Right lobe of liver (tissue), 6 donors: ENCODE measurements at regions not wholly inside any gene's neighbourhood (a gene's known extent, or its start where the extent isn't known, plus 50 kb on each side); places are given as distances from the start of the nearest gene placed in this dataset.

Experiments used
- ATAC-seq, 4 donors: fragments of 200-7000 bp; cut with Tn5 transposase; one replicate each; pipeline ENCODE4 v1.9.1; 2020; ENCODE audit warnings: mild to moderate bottlenecking in 4 of 4, moderate library complexity in 4 of 4
- DNase-seq, 3 donors: peaks; one replicate each; pipeline ENCODE4 v3.0.0-alpha.2; 2020
- H3K27ac ChIP-seq, 3 donors: fragments of 200-600 bp; one replicate each; pipeline ENCODE4 v1.8.0; 2022
- H3K27me3 ChIP-seq, 2 donors: fragments of 200-600 bp; one replicate each; pipeline ENCODE4 v1.8.0; 2022
- H3K36me3 ChIP-seq, 4 donors: fragments of 200-600 bp; sonication (generic) in 1 of 4; one replicate each; pipeline versions ENCODE4 v1.5.1 to v1.8.0; 2017 to 2022; ENCODE audit warnings: control low read depth in 1 of 4
- H3K4me1 ChIP-seq, 4 donors: fragments of 200-600 bp; sonication (generic) in 1 of 4; one replicate each; pipeline versions ENCODE4 v1.5.1 to v1.8.0; 2017 to 2022; ENCODE audit warnings: control low read depth in 1 of 4
- H3K4me3 ChIP-seq, 3 donors: fragments of 200-600 bp; one replicate each; pipeline ENCODE4 v1.8.0; 2022
- H3K9me3 ChIP-seq, 4 donors: fragments of 200-600 bp; sonication (generic) in 1 of 4; one replicate each; pipeline versions ENCODE4 v1.5.1 to v1.8.0; 2017 to 2022; ENCODE audit warnings: control low read depth in 1 of 4
- CTCF ChIP-seq, 4 donors: fragments of 200-600 bp in 3 of 4; fragments of 450-650 bp in 1 of 4; IDR thresholded peaks; one replicate each; pipeline versions ENCODE4 v1.5.1 to v1.8.0; 2016 to 2022; ENCODE audit warnings: antibody characterized with exemption in 4 of 4, mild to moderate bottlenecking in 2 of 4
- POLR2A ChIP-seq: fragments of 450-650 bp; IDR thresholded peaks from one replicate; pipeline ENCODE4 v1.6.1; 2017; ENCODE audit warnings: antibody characterized with exemption, mild to moderate bottlenecking
- WGBS: methylation state at CpG from one replicate; pipeline ENCODE4 v1.1.6; 2018; ENCODE audit warnings: low coverage, low lambda C conversion rate; ENCODE audit not compliant: insufficient coverage; ENCODE audit errors: missing lambda C conversion rate; 5-methylcytosine and 5-hydroxymethylcytosine counted together
- intact Hi-C, 2 donors: fragments of 100-400 bp; cut with DNase I; formaldehyde crosslinking; loops; one replicate each; pipeline versions ENCODE4 v1.11.2 to v1.14.1; 2022
- donor health status: DM: no; HTN: yes; CAD: no.
- donor health status: DM: no; HTN: no; CAD: no.
- donor health status: DM: no; HTN: no; CAD: no.
- donor health status: DM: no; HTN: yes; CAD: no.
- donor health status: DM: no; HTN: yes; CAD: no.

- intact Hi-C loops: no loop called here
- DNase-seq (no peak), ATAC-seq (no peak)
- WGBS: 39% methylated on average over 4 of the region's 4 CpGs
- Histone ChIP-seq H3K27me3 (no peaks in the 10 kb centered on the region), H3K4me1 (no peaks in the 10 kb centered on the region), H3K4me3 (no peak overlapping the region), H3K9me3 (no peaks in the 10 kb centered on the region), H3K27ac (no peak overlapping the region), H3K36me3 (no peaks in the 10 kb centered on the region)
- no peak for TF ChIP-seq POLR2A
Measured at GRCh38 chr16:8283195-8283594, 307.1 kb downstream of the TMEM114 start.

DNA sequence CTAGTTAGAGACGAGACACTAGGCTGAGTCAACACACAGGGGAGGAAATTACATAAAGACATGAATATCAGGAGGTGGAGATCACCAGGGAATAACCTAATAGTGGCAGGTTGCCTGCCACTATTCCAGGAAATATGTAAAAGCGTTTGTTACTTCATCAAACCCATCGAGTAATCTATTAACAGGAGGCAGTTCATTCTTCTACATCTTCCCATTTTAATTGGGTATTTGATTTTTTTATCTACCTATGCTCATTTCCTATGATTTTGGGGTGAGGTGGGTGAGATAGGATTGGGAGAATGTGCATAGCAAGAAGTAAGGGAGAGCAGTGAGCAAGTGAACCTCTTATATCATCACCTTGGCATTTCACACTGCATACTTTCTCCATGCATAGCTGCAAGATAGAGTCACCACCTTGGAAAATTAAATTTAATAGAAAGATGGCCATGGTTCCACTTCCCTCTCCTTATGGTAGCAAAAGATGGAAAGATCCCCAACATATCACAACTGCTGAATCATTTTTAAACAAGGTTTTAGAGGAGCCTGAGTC is 312.2 kb downstream of the TMEM114 start:
- H3K9me3 ChIP-seq: no peaks in the 10 kb centered on the region
- no peaks in the 10 kb centered on the region for H3K4me1 ChIP-seq
- DNase-seq (no peak), ATAC-seq (no peak)
- no peak overlapping the region for H3K4me3 ChIP-seq
- TF ChIP-seq POLR2A: no peak
- TF ChIP-seq CTCF (IDR thresholded peaks at IDR 0.05): no peak
- no peaks in the 10 kb centered on the region for H3K27me3 ChIP-seq
- no peak overlapping the region for H3K27ac ChIP-seq
- intact Hi-C loops: no loop called here
- no peaks in the 10 kb centered on the region for H3K36me3 ChIP-seq
- 17% methylated on average over 3 of the region's 3 CpGs for WGBS

- H3K36me3 ChIP-seq: no peaks in the 10 kb centered on the region
- no peak for ATAC-seq
- H3K4me1 ChIP-seq: no peaks in the 10 kb centered on the region
- WGBS: 52% methylated on average over 3 of the region's 3 CpGs
- H3K4me3 ChIP-seq: no peak overlapping the region
- H3K27me3 ChIP-seq: no peaks in the 10 kb centered on the region
- no peak overlapping the region for H3K27ac ChIP-seq
- H3K9me3 ChIP-seq: no peaks in the 10 kb centered on the region
- intact Hi-C loops: no loop called here
- TF ChIP-seq CTCF (IDR thresholded peaks at IDR 0.05): no peak
- no peak for TF ChIP-seq POLR2A
- no peak for DNase-seq
Measured at GRCh38 chr16:8271344-8271743, 319.0 kb downstream of the TMEM114 start.

GRCh38 chr16:8262299-8262698 is 328.0 kb downstream of the TMEM114 start:
- DNase-seq (no peak), ATAC-seq (no peak)
- Histone ChIP-seq H3K4me1 (no peaks in the 10 kb centered on the region), H3K9me3 (no peaks in the 10 kb centered on the region), H3K27me3 (no peaks in the 10 kb centered on the region), H3K36me3 (no peaks in the 10 kb centered on the region), H3K27ac (no peak overlapping the region), H3K4me3 (no peak overlapping the region)
- WGBS: 36% methylated on average over 4 of the region's 4 CpGs
- intact Hi-C loops: no loop called here
- no peak for TF ChIP-seq POLR2A
- no peak for TF ChIP-seq CTCF (IDR thresholded peaks at IDR 0.05)

DNA sequence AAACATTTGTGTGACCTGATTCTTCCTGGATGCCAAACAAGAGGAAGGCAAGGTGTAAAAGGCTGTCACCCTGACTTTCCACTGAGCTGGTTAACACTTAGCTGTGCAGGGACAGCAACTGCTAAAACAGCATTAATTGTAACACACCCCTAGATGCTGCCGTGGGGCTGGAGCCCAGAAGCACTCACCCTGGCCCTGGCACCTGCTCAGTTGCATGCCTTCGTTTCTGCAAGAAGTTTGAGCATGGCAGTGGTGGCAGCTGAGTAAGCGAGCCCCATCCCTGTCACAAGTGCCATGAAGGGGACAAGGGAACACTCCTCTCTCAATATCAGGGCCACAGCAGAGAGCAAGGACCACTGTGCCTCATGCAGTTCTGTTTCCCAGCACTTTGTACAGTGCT is 330.2 kb downstream of the TMEM114 start:
- H3K4me1 ChIP-seq: no peaks in the 10 kb centered on the region
- H3K27ac ChIP-seq: no peak overlapping the region
- WGBS: 50% methylated on average over 1 of the region's 3 CpGs
- TF ChIP-seq CTCF (IDR thresholded peaks at IDR 0.05) (no peak), POLR2A (no peak)
- H3K4me3 ChIP-seq: no peak overlapping the region
- no peaks in the 10 kb centered on the region for H3K36me3 ChIP-seq
- intact Hi-C loops: no loop called here
- ATAC-seq (no peak), DNase-seq (no peak)
- H3K27me3 ChIP-seq: no peaks in the 10 kb centered on the region
- no peaks in the 10 kb centered on the region for H3K9me3 ChIP-seq
